GM19043 (cell line): ENCODE measurements at regions not wholly inside any gene's neighbourhood (a gene's known extent, or its start where the extent isn't known, plus 50 kb on each side); places are given as distances from the start of the nearest gene placed in this dataset.

Experiments
- ATAC-seq: cut with Tn5 transposase; IDR thresholded peaks from one replicate; pipeline ENCODE4 v1.9.1; 2021; ENCODE audit warnings: low read depth; ENCODE audit not compliant: unreplicated experiment

DNA sequence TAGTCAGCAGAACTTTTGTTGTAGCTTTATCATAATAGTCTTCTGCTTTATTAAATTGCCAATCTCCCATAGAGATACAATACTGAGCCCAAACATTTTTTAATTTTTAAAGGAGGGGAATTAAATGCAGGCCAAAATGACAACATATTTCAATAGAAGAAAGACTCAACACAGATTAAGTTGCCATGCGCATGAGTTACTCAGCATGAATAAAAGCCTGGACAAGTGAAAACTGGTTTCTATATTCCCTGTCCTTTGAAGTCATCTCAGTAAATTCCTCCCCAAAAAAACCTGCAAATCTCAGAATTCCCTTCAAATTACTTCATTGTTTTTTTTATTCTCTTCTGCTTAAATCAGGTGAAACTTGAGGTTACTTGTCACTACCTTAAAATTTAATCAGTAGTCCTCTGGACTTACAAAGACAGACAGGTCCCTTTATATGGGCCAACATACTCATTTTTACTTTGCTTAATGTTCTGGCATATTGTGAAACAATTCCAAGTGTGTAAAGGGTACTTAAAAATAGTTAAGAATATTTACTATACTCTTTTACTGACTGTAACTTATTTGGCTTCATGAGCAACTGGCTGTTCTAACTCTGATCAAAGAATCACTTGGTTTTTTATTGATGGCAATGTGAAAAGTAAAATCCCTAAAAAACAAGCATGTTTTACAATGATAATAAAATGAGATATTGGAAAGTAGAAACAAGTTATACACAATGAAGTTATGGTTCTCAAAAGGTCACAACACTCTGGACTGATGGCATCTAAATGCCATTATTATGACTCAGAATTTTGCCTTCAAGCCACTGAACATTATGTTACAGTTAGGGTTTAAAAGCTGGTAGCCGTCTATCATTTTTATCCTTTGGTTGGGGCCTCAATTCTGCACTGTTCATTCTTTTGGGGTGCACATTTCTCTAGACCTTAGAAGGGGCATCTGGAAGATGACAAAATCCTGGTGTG, 49.9 kb upstream of the COL21A1 start:
- no peak for ATAC-seq
